ENCODE measurements at regions not wholly inside any gene's neighbourhood (a gene's known extent, or its start where the extent isn't known, plus 50 kb on each side); places are given as distances from the start of the nearest gene placed in this dataset.

GRCh38 chr11:62033191-62034035 lies 66.0 kb upstream of the FTH1 start:
- TF ChIP-seq REST (IDR thresholded peaks at IDR 0.05; ENCODE audit: borderline replicate concordance) (no peak), CTCF (IDR thresholded peaks at IDR 0.05; ENCODE audit: poor library complexity, severe bottlenecking) (no peak), RAD21 (conservative IDR thresholded peaks at IDR 0.05) (no peak)

All from neural cell (in vitro differentiated cells).